Endothelial cell of umbilical vein (primary cell): ENCODE measurements at regions not wholly inside any gene's neighbourhood (a gene's known extent, or its start where the extent isn't known, plus 50 kb on each side); places are given as distances from the start of the nearest gene placed in this dataset.

Experiments used
- BruUV-seq: library from RNA; stranded (reverse); fragments of 400-500 nt; replicated peaks from 2 replicates; lab custom pipeline; 2021; lab: Mats Ljungman, UMichigan
- CTCF ChIA-PET: fragments of 300-600, 350-600 bp; sonication (Branson Sonifier 250); formaldehyde crosslinking; loops from one replicate; lab custom pipeline; 2021; ENCODE audit warnings: antibody characterized with exemption, inconsistent platforms; lab: Charles Lee
- POLR2A ChIA-PET: fragments of 300-600, 350-600 bp; sonication (Branson Sonifier 250); formaldehyde crosslinking; loops from one replicate; lab custom pipeline; 2021; ENCODE audit warnings: antibody characterized with exemption, inconsistent platforms; lab: Charles Lee
- DNase-seq: peaks from one replicate; pipeline ENCODE4 v3.0.0-alpha.2; 2011; ENCODE audit warnings: low read depth, low spot score
- FAIRE-seq: peaks from 2 replicates; lab custom pipeline; 2011; peaks lifted over from hg19 to GRCh38; lab: Jason Lieb, UNC
- H2AFZ ChIP-seq: 2 replicates; pipeline ENCODE4 v1.6.0; 2012; ENCODE audit warnings: low read depth, low read length, control low read depth, inconsistent platforms
- H3K27ac ChIP-seq: 2 replicates; pipeline ENCODE4 v1.5.1; 2011; ENCODE audit warnings: low read depth, mild to moderate bottlenecking, control low read depth, low read length, moderate library complexity; ENCODE audit not compliant: insufficient read depth
- H3K27me3 ChIP-seq, 2 experiments: 2 replicates each; pipeline versions ENCODE4 v1.6.0 to v1.6.1; 2011; ENCODE audit warnings: low read length in 2 of 2, mixed read lengths in 1 of 2; ENCODE audit not compliant: control insufficient read depth in 2 of 2, insufficient read depth in 2 of 2
- H3K36me3 ChIP-seq, 2 experiments: 2 replicates in 1 of 2; 3 replicates in 1 of 2; pipeline ENCODE4 v1.5.1; 2011; ENCODE audit warnings: low read length in 2 of 2, mild to moderate bottlenecking in 1 of 2, moderate library complexity in 1 of 2; ENCODE audit not compliant: control insufficient read depth in 2 of 2, insufficient read depth in 2 of 2; ENCODE audit errors: extremely low read depth in 1 of 2
- H3K4me1 ChIP-seq: 3 replicates; pipeline ENCODE4 v1.5.1; 2011; ENCODE audit warnings: mild to moderate bottlenecking, low read length; ENCODE audit not compliant: control insufficient read depth, insufficient read depth; ENCODE audit errors: extremely low read depth
- H3K4me2 ChIP-seq: 2 replicates; pipeline ENCODE4 v1.6.1; 2011; ENCODE audit warnings: low read length, control low read depth, mixed read lengths; ENCODE audit not compliant: insufficient read depth
- H3K4me3 ChIP-seq, 3 experiments: fragments of 200-600 bp in 1 of 3; sonication (generic), shearing (Covaris generic) in 1 of 3; replicated peaks in 1 of 3; 2 replicates each; pipeline ENCODE4 v1.5.1; 2011 to 2016; ENCODE audit warnings: control low read depth in 3 of 3, low read length in 3 of 3, mild to moderate bottlenecking in 2 of 3, inconsistent platforms in 1 of 3, low read depth in 1 of 3, moderate library complexity in 1 of 3; ENCODE audit not compliant: insufficient read depth in 1 of 3
- H3K79me2 ChIP-seq: 2 replicates; pipeline ENCODE4 v1.6.0; 2012; ENCODE audit warnings: low read length, inconsistent platforms; ENCODE audit not compliant: control insufficient read depth, insufficient read depth
- H3K9ac ChIP-seq: replicated peaks from 2 replicates; pipeline ENCODE3; 2011; ENCODE audit warnings: low read length, control low read depth; ENCODE audit not compliant: insufficient read depth; ENCODE audit errors: extremely low read depth
- H3K9me1 ChIP-seq: replicated peaks from 3 replicates; pipeline ENCODE4 v1.6.0; 2011; ENCODE audit warnings: mild to moderate bottlenecking, low read length; ENCODE audit not compliant: control insufficient read depth, insufficient read depth; ENCODE audit errors: extremely low read depth
- H3K9me3 ChIP-seq: replicated peaks from 2 replicates; pipeline ENCODE4 v1.5.1; 2012; ENCODE audit warnings: low read length, inconsistent platforms; ENCODE audit not compliant: control insufficient read depth, insufficient read depth
- H4K20me1 ChIP-seq: replicated peaks from 2 replicates; pipeline ENCODE3; 2011; ENCODE audit warnings: mild to moderate bottlenecking, low read length; ENCODE audit not compliant: control insufficient read depth, insufficient read depth; ENCODE audit errors: extremely low read depth
- EZH2 ChIP-seq: IDR thresholded peaks from 2 replicates; pipeline ENCODE4 v1.6.1; 2012; ENCODE audit warnings: borderline replicate concordance, low read depth, mild to moderate bottlenecking, moderate library complexity, low read length, inconsistent platforms; ENCODE audit not compliant: severe bottlenecking
- FOS ChIP-seq: IDR thresholded peaks from 2 replicates; pipeline ENCODE4 v1.6.1; 2011; ENCODE audit warnings: mild to moderate bottlenecking, low read length, moderate library complexity, borderline replicate concordance; ENCODE audit not compliant: insufficient read depth
- GATA2 ChIP-seq: IDR thresholded peaks from 2 replicates; pipeline ENCODE4 v1.7.0; 2011; ENCODE audit warnings: low read depth, mild to moderate bottlenecking, moderate library complexity, mixed read lengths, low read length; ENCODE audit not compliant: insufficient read length, insufficient read depth
- JUN ChIP-seq: IDR thresholded peaks from 2 replicates; pipeline ENCODE4 v1.6.1; 2011; ENCODE audit warnings: borderline replicate concordance, low read depth; ENCODE audit not compliant: insufficient read length, insufficient read depth
- MYC ChIP-seq: IDR thresholded peaks from one replicate; pipeline ENCODE4 v1.6.1; 2011; ENCODE audit warnings: mild to moderate bottlenecking, low read depth, low read length
- POLR2A ChIP-seq: IDR thresholded peaks from 2 replicates; pipeline ENCODE4 v1.6.1; 2012; ENCODE audit warnings: low read depth, mild to moderate bottlenecking, control low read depth, low read length
- POLR2AphosphoS5 ChIP-seq: IDR thresholded peaks from 2 replicates; pipeline ENCODE4 v1.6.1; 2012; ENCODE audit warnings: low read depth, mild to moderate bottlenecking, control low read depth, low read length, moderate library complexity; ENCODE audit not compliant: insufficient read depth
- dilution Hi-C: fragments of 300-500 bp; cut with MboI; formaldehyde crosslinking; loops from one replicate; pipeline ENCODE4 v1.15.0; 2019; ENCODE audit warnings: low sequenced_read_pairs; ENCODE audit not compliant: extremely low pct_ligation_motif_present
- intact Hi-C: fragments of 100-400 bp; cut with micrococcal nuclease; formaldehyde crosslinking; loops from one replicate; pipeline ENCODE4 v1.10.0; 2022
- TF ChIP-seq, protein P1 (sequence below): IDR thresholded peaks from 2 replicates; pipeline ENCODE4 v1.6.1; 2011; ENCODE audit not compliant: insufficient read depth, insufficient read length
- TF ChIP-seq, protein P2 (sequence below), 2 donors: IDR thresholded peaks; 1 replicate in 1 of 2; 2 replicates in 1 of 2; pipeline ENCODE4 v1.5.1; 2011; ENCODE audit warnings: low read length in 2 of 2, mild to moderate bottlenecking in 2 of 2, moderate library complexity in 2 of 2, control low read depth in 1 of 2, inconsistent platforms in 1 of 2, low read depth in 1 of 2; ENCODE audit not compliant: insufficient read depth in 1 of 2; ENCODE audit errors: extremely low read depth in 1 of 2

DNA sequence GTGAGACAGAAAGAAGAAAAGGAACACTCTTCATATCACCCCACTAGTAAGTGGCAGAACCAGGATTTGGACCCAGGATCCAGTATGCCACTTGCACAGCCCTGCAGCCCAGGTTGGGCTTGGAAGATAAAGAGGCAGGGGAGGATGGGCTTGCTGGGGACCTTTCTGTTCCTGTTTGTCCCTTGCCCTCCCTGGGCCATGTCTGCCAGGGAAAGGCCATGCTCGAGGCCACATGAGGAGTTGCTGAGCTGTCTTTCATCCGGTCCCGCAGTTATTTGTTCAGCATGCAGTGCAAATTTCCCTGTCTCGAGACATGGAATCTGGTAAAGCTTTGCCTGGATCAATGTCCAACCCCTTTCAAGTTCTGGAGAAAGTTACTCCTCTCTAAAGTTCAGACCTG, 116.0 kb upstream of the MRPS22 start:
- H3K4me3 ChIP-seq = no peak overlapping the region
- FAIRE-seq (no peak), DNase-seq (no peak)
- CTCF ChIA-PET = no interaction called here
- no peak overlapping the region for H3K4me2 ChIP-seq
- POLR2A ChIA-PET = no interaction called here
- no peaks in the 10 kb centered on the region for H4K20me1 ChIP-seq
- TF ChIP-seq FOS (no peak), EZH2 (no peak), GATA2 (no peak), MYC (no peak), POLR2AphosphoS5 (no peak), JUN (no peak), POLR2A (no peak)
- TF ChIP-seq, protein P1, sequence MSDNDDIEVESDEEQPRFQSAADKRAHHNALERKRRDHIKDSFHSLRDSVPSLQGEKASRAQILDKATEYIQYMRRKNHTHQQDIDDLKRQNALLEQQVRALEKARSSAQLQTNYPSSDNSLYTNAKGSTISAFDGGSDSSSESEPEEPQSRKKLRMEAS = no peak
- dilution Hi-C loops (no loop called here), intact Hi-C loops (no loop called here)
- no peaks in the 10 kb centered on the region for H3K9me1 ChIP-seq
- no peaks in the 10 kb centered on the region for H3K27me3 ChIP-seq
- no peaks in the 10 kb centered on the region for H3K79me2 ChIP-seq
- H2AFZ ChIP-seq = no peak overlapping the region
- BruUV-seq = no TSS peak
- no peaks in the 10 kb centered on the region for H3K36me3 ChIP-seq
- H3K9ac ChIP-seq = no peak overlapping the region
- H3K4me1 ChIP-seq = no peaks in the 10 kb centered on the region
- no peaks in the 10 kb centered on the region for H3K9me3 ChIP-seq
- H3K27ac ChIP-seq = no peak overlapping the region

DNA sequence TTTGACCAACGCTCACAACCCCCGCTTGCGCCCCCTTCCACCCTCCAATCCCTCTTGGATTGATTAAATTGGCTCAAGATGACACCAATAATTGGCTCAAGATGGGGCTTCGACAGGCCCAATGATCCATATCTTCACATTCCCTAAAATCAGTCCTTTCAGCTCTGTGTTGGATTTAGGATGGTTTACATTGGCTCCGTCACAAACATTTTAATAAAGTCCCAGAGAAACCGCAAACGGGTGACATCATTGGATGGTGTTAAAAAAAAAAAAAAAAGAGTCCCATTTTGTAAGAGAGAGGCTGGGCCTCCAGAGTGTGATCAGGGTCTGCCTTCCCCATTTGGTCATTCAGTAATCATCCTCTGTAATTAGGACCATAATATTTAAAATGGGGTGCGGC, 113.4 kb upstream of the MRPS22 start:
- H3K4me2 ChIP-seq = no peak overlapping the region
- H3K9ac ChIP-seq = no peak overlapping the region
- intact Hi-C loops = no loop called here
- dilution Hi-C loops = no loop called here
- H3K4me3 ChIP-seq = no peak overlapping the region
- no peak overlapping the region for H2AFZ ChIP-seq
- FAIRE-seq (no peak), DNase-seq (no peak)
- H3K79me2 ChIP-seq = no peaks in the 10 kb centered on the region
- H3K9me3 ChIP-seq = no peaks in the 10 kb centered on the region
- no peaks in the 10 kb centered on the region for H3K9me1 ChIP-seq
- ChIA-PET POLR2A (no interaction called here), CTCF (no interaction called here)
- no TSS peak for BruUV-seq
- no peaks in the 10 kb centered on the region for H3K27me3 ChIP-seq
- H3K4me1 ChIP-seq = no peaks in the 10 kb centered on the region
- no peaks in the 10 kb centered on the region for H4K20me1 ChIP-seq
- no peak overlapping the region for H3K27ac ChIP-seq
- no peak for TF ChIP-seq POLR2A
- TF ChIP-seq POLR2AphosphoS5 = no peak
- TF ChIP-seq, protein P2, sequence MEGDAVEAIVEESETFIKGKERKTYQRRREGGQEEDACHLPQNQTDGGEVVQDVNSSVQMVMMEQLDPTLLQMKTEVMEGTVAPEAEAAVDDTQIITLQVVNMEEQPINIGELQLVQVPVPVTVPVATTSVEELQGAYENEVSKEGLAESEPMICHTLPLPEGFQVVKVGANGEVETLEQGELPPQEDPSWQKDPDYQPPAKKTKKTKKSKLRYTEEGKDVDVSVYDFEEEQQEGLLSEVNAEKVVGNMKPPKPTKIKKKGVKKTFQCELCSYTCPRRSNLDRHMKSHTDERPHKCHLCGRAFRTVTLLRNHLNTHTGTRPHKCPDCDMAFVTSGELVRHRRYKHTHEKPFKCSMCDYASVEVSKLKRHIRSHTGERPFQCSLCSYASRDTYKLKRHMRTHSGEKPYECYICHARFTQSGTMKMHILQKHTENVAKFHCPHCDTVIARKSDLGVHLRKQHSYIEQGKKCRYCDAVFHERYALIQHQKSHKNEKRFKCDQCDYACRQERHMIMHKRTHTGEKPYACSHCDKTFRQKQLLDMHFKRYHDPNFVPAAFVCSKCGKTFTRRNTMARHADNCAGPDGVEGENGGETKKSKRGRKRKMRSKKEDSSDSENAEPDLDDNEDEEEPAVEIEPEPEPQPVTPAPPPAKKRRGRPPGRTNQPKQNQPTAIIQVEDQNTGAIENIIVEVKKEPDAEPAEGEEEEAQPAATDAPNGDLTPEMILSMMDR (IDR thresholded peaks at IDR 0.05; ENCODE audit: extremely low read depth in 1 of 2, insufficient read depth in 1 of 2, low read depth in 1 of 2, low read length in 2 of 2) = no peak
- no peak for TF ChIP-seq GATA2
- H3K36me3 ChIP-seq = no peaks in the 10 kb centered on the region
